KMS-11 (cell line): ENCODE measurements at regions not wholly inside any gene's neighbourhood (a gene's known extent, or its start where the extent isn't known, plus 50 kb on each side); places are given as distances from the start of the nearest gene placed in this dataset.
"Not testable (repeated sequence)": the region's sequence is repeated elsewhere in the genome, so short reads cannot be mapped to it uniquely, and the experiment has no call there.

Source experiments
- H2AFZ ChIP-seq: fragments of 200-600 bp; sonication (generic); 2 replicates; pipeline ENCODE4 v1.6.1; 2016; ENCODE audit warnings: antibody characterized with exemption, mixed run types, low read depth
- H3K27ac ChIP-seq: fragments of 200-600 bp; sonication (generic); 2 replicates; pipeline ENCODE4 v1.6.1; 2016; ENCODE audit warnings: mild to moderate bottlenecking, mixed run types
- H3K27me3 ChIP-seq: fragments of 200-600 bp; sonication (generic); 2 replicates; pipeline ENCODE4 v1.6.1; 2017; ENCODE audit warnings: mild to moderate bottlenecking, low read depth, mixed run types, moderate library complexity; ENCODE audit not compliant: insufficient read depth
- H3K36me3 ChIP-seq: fragments of 200-600 bp; sonication (generic); 2 replicates; pipeline ENCODE4 v1.6.1; 2017; ENCODE audit warnings: mild to moderate bottlenecking, mixed run types; ENCODE audit not compliant: insufficient read depth
- H3K4me1 ChIP-seq: fragments of 200-600 bp; sonication (generic); 2 replicates; pipeline ENCODE4 v1.6.1; 2016; ENCODE audit warnings: mild to moderate bottlenecking, low read depth, mixed run types; ENCODE audit not compliant: poor library complexity, severe bottlenecking
- H3K4me2 ChIP-seq: fragments of 200-600 bp; sonication (generic); 2 replicates; pipeline ENCODE4 v1.7.0; 2016; ENCODE audit warnings: mild to moderate bottlenecking, mixed run types
- H3K4me3 ChIP-seq: fragments of 200-600 bp; sonication (generic); IDR thresholded peaks from 2 replicates; pipeline ENCODE4 v1.6.1; 2017; ENCODE audit warnings: low read depth, low read length, mixed read lengths; ENCODE audit not compliant: insufficient read depth
- H3K79me2 ChIP-seq: fragments of 200-600 bp; sonication (generic); 2 replicates; pipeline ENCODE4 v1.6.1; 2016; ENCODE audit warnings: low read depth, mixed run types; ENCODE audit not compliant: insufficient read depth
- H3K9ac ChIP-seq: fragments of 200-600 bp; sonication (generic); 2 replicates; pipeline ENCODE4 v1.6.1; 2016; ENCODE audit warnings: mild to moderate bottlenecking, mixed run types
- H4K20me1 ChIP-seq: fragments of 200-600 bp; sonication (generic); 2 replicates; pipeline ENCODE4 v1.6.1; 2016; ENCODE audit warnings: mild to moderate bottlenecking, mixed run types; ENCODE audit not compliant: insufficient read depth
- CTCF ChIP-seq: fragments of 200-600 bp; sonication (generic); conservative IDR thresholded peaks from 2 replicates; pipeline ENCODE4 v1.6.1; 2017; ENCODE audit warnings: low read depth, mild to moderate bottlenecking, antibody characterized with exemption, low read length, moderate library complexity, mixed read lengths

GRCh38 chr13:87820241-87820640, 149.1 kb downstream of the SLITRK5 start:
- Histone ChIP-seq H3K36me3 (no peaks in the 10 kb centered on the region), H3K9ac (no peak overlapping the region), H3K4me1 (peaks cover 5% of the 10 kb centered on the region), H3K4me3 (no peak overlapping the region), H3K27me3 (no peaks in the 10 kb centered on the region), H2AFZ (no peak overlapping the region), H3K79me2 (no peaks in the 10 kb centered on the region), H3K4me2 (no peak overlapping the region), H3K27ac (no peak overlapping the region), H4K20me1 (no peaks in the 10 kb centered on the region)
- no peak for TF ChIP-seq CTCF

GRCh38 chr13:87821512-87821911, 150.3 kb downstream of the SLITRK5 start:
- Histone ChIP-seq H3K27me3 (no peaks in the 10 kb centered on the region), H3K27ac (no peak overlapping the region), H3K4me1 (no peaks in the 10 kb centered on the region), H4K20me1 (no peaks in the 10 kb centered on the region), H3K4me2 (no peak overlapping the region), H3K79me2 (no peaks in the 10 kb centered on the region), H2AFZ (no peak overlapping the region), H3K9ac (no peak overlapping the region), H3K36me3 (no peaks in the 10 kb centered on the region), H3K4me3 (no peak overlapping the region)
- no peak for TF ChIP-seq CTCF

GRCh38 chr13:87826301-87826700, 155.1 kb downstream of the SLITRK5 start:
- H4K20me1 ChIP-seq, H3K79me2 ChIP-seq, H3K4me3 ChIP-seq, H2AFZ ChIP-seq, H3K4me1 ChIP-seq, H3K4me2 ChIP-seq, H3K36me3 ChIP-seq, H3K27me3 ChIP-seq, H3K27ac ChIP-seq, H3K9ac ChIP-seq: not testable (repeated sequence)

GRCh38 chr13:87827479-87827878, 156.3 kb downstream of the SLITRK5 start:
- no peak overlapping the region for H2AFZ ChIP-seq
- H3K27me3 ChIP-seq: no peaks in the 10 kb centered on the region
- H3K79me2 ChIP-seq: no peaks in the 10 kb centered on the region
- no peak for TF ChIP-seq CTCF
- no peak overlapping the region for H3K4me3 ChIP-seq
- H3K4me1 ChIP-seq: no peaks in the 10 kb centered on the region
- no peak overlapping the region for H3K9ac ChIP-seq
- no peak overlapping the region for H3K4me2 ChIP-seq
- H4K20me1 ChIP-seq: no peaks in the 10 kb centered on the region
- H3K36me3 ChIP-seq: no peaks in the 10 kb centered on the region
- no peak overlapping the region for H3K27ac ChIP-seq

GRCh38 chr13:87837522-87837921, 166.4 kb downstream of the SLITRK5 start:
- no peaks in the 10 kb centered on the region for H3K79me2 ChIP-seq
- H3K27me3 ChIP-seq: no peaks in the 10 kb centered on the region
- no peak overlapping the region for H2AFZ ChIP-seq
- no peaks in the 10 kb centered on the region for H3K36me3 ChIP-seq
- H3K4me3 ChIP-seq: no peak overlapping the region
- no peak overlapping the region for H3K9ac ChIP-seq
- H3K27ac ChIP-seq: no peak overlapping the region
- TF ChIP-seq CTCF: no peak
- no peak overlapping the region for H3K4me2 ChIP-seq
- no peaks in the 10 kb centered on the region for H3K4me1 ChIP-seq
- H4K20me1 ChIP-seq: no peaks in the 10 kb centered on the region
